KOPT-K1 (cell line): ENCODE measurements at regions not wholly inside any gene's neighbourhood (a gene's known extent, or its start where the extent isn't known, plus 50 kb on each side); places are given as distances from the start of the nearest gene placed in this dataset.

Experiments used
- H3K27ac ChIP-seq: fragments of 200-600 bp; sonication (generic); 2 replicates; pipeline ENCODE4 v1.5.1; 2016; ENCODE audit warnings: antibody characterized with exemption, mild to moderate bottlenecking, low read depth, low read length; ENCODE audit not compliant: poor library complexity, severe bottlenecking
- H3K36me3 ChIP-seq: fragments of 200-600 bp; sonication (generic); 2 replicates; pipeline ENCODE4 v1.5.1; 2017; ENCODE audit warnings: antibody characterized with exemption, mild to moderate bottlenecking, low read length, moderate library complexity; ENCODE audit not compliant: insufficient read depth
- H3K9me3 ChIP-seq: fragments of 200-600 bp; sonication (generic); 2 replicates; pipeline ENCODE4 v1.5.1; 2017; ENCODE audit warnings: antibody characterized with exemption, low read length, mild to moderate bottlenecking; ENCODE audit not compliant: insufficient read depth, poor library complexity, severe bottlenecking

- Histone ChIP-seq H3K9me3 (no peaks in the 10 kb centered on the region), H3K27ac (no peak overlapping the region), H3K36me3 (no peaks in the 10 kb centered on the region)
Measured at GRCh38 chr6:91483415-91484105, 896.7 kb upstream of the MAP3K7 start.

GRCh38 chr6:91482498-91482897, 895.6 kb upstream of the MAP3K7 start:
- Histone ChIP-seq H3K27ac (no peak overlapping the region), H3K36me3 (no peaks in the 10 kb centered on the region), H3K9me3 (no peaks in the 10 kb centered on the region)

- Histone ChIP-seq H3K27ac (no peak overlapping the region), H3K9me3 (no peaks in the 10 kb centered on the region), H3K36me3 (no peaks in the 10 kb centered on the region)
Measured at GRCh38 chr6:91480402-91480801, 893.5 kb upstream of the MAP3K7 start.

- Histone ChIP-seq H3K27ac (no peak overlapping the region), H3K9me3 (no peaks in the 10 kb centered on the region), H3K36me3 (no peaks in the 10 kb centered on the region)
Measured at GRCh38 chr6:91477688-91478087, 890.8 kb upstream of the MAP3K7 start.

- Histone ChIP-seq H3K9me3 (no peaks in the 10 kb centered on the region), H3K36me3 (no peaks in the 10 kb centered on the region), H3K27ac (no peak overlapping the region)
Measured at GRCh38 chr6:91476000-91476399, 889.1 kb upstream of the MAP3K7 start.

GRCh38 chr6:91465393-91465792, 878.5 kb upstream of the MAP3K7 start:
- Histone ChIP-seq H3K36me3 (no peaks in the 10 kb centered on the region), H3K27ac (no peak overlapping the region), H3K9me3 (no peaks in the 10 kb centered on the region)

GRCh38 chr6:91464718-91465117, 877.8 kb upstream of the MAP3K7 start:
- no peaks in the 10 kb centered on the region for H3K9me3 ChIP-seq
- no peaks in the 10 kb centered on the region for H3K36me3 ChIP-seq
- no peak overlapping the region for H3K27ac ChIP-seq

GRCh38 chr6:91464201-91464600, 877.3 kb upstream of the MAP3K7 start:
- Histone ChIP-seq H3K27ac (no peak overlapping the region), H3K9me3 (no peaks in the 10 kb centered on the region), H3K36me3 (no peaks in the 10 kb centered on the region)

- Histone ChIP-seq H3K36me3 (no peaks in the 10 kb centered on the region), H3K27ac (no peak overlapping the region), H3K9me3 (no peaks in the 10 kb centered on the region)
Measured at GRCh38 chr6:91462241-91462640, 875.4 kb upstream of the MAP3K7 start.

- H3K9me3 ChIP-seq, result no peaks in the 10 kb centered on the region
- H3K36me3 ChIP-seq, result no peaks in the 10 kb centered on the region
- H3K27ac ChIP-seq, result no peak overlapping the region
Measured at GRCh38 chr6:91453224-91453878, 866.5 kb upstream of the MAP3K7 start.

GRCh38 chr6:91449539-91449938, 862.7 kb upstream of the MAP3K7 start:
- H3K27ac ChIP-seq, result no peak overlapping the region
- no peaks in the 10 kb centered on the region for H3K36me3 ChIP-seq

GRCh38 chr6:91447530-91448254, 860.8 kb upstream of the MAP3K7 start:
- H3K27ac ChIP-seq, result no peak overlapping the region
- no peaks in the 10 kb centered on the region for H3K9me3 ChIP-seq
- no peaks in the 10 kb centered on the region for H3K36me3 ChIP-seq

More at GRCh38 chr6:91449539-91449938, 862.7 kb upstream of the MAP3K7 start:
- no peaks in the 10 kb centered on the region for H3K9me3 ChIP-seq

GRCh38 chr6:91447081-91447480, 860.2 kb upstream of the MAP3K7 start:
- Histone ChIP-seq H3K36me3 (no peaks in the 10 kb centered on the region), H3K27ac (no peak overlapping the region), H3K9me3 (no peaks in the 10 kb centered on the region)

GRCh38 chr6:91443405-91443804, 856.5 kb upstream of the MAP3K7 start:
- H3K27ac ChIP-seq, result no peak overlapping the region
- no peaks in the 10 kb centered on the region for H3K9me3 ChIP-seq
- H3K36me3 ChIP-seq, result no peaks in the 10 kb centered on the region

- Histone ChIP-seq H3K27ac (no peak overlapping the region), H3K36me3 (no peaks in the 10 kb centered on the region), H3K9me3 (no peaks in the 10 kb centered on the region)
Measured at GRCh38 chr6:91442342-91442741, 855.5 kb upstream of the MAP3K7 start.
